DMS114 treated with DMSO at 0.1 percent for 48 hours (cell line): ENCODE measurements at regions not wholly inside any gene's neighbourhood (a gene's known extent, or its start where the extent isn't known, plus 50 kb on each side); places are given as distances from the start of the nearest gene placed in this dataset.

Source experiments
- DNase-seq: peaks from one replicate; lab custom pipeline; 2025; ENCODE audit not compliant: unreplicated experiment; lab: John Stamatoyannopoulos, UW

- no peak for DNase-seq
Observed at GRCh38 chr5:6176102-6176693, 202.1 kb downstream of the MED10 start.

- DNase-seq = no peak
Observed at GRCh38 chr5:6175172-6175854, 203.0 kb downstream of the MED10 start.

GRCh38 chr5:6169660-6170059, 208.7 kb downstream of the MED10 start:
- no peak for DNase-seq

GRCh38 chr5:6166698-6167394, 211.5 kb downstream of the MED10 start:
- no peak for DNase-seq

GRCh38 chr5:6163913-6164312, 214.4 kb downstream of the MED10 start:
- no peak for DNase-seq

GRCh38 chr5:6162175-6162574, 216.2 kb downstream of the MED10 start:
- DNase-seq = no peak

- no peak for DNase-seq
Observed at GRCh38 chr5:6161257-6161656, 217.1 kb downstream of the MED10 start.

- DNase-seq = no peak
Observed at GRCh38 chr5:6159832-6160430, 218.4 kb downstream of the MED10 start.

GRCh38 chr5:6158974-6159831, 219.1 kb downstream of the MED10 start:
- no peak for DNase-seq

GRCh38 chr5:6154216-6154615, 224.1 kb downstream of the MED10 start:
- DNase-seq = no peak

- no peak for DNase-seq
Observed at GRCh38 chr5:6146271-6146670, 232.1 kb downstream of the MED10 start.

- DNase-seq = no peak
Observed at GRCh38 chr5:6145616-6146237, 232.6 kb downstream of the MED10 start.

- no peak for DNase-seq
Observed at GRCh38 chr5:6143523-6143922, 234.8 kb downstream of the MED10 start.

GRCh38 chr5:6142353-6142752, 236.0 kb downstream of the MED10 start:
- DNase-seq = no peak

GRCh38 chr5:6140219-6140618, 238.1 kb downstream of the MED10 start:
- DNase-seq = no peak

GRCh38 chr5:6135977-6136376, 242.4 kb downstream of the MED10 start:
- no peak for DNase-seq

- no peak for DNase-seq
Observed at GRCh38 chr5:6134281-6134680, 244.1 kb downstream of the MED10 start.

- no peak for DNase-seq
Observed at GRCh38 chr5:6125781-6126180, 252.6 kb downstream of the MED10 start.

GRCh38 chr5:6118691-6119090, 259.7 kb downstream of the MED10 start:
- DNase-seq = no peak

- DNase-seq = no peak
Observed at GRCh38 chr5:6117212-6117611, 261.1 kb downstream of the MED10 start.

- DNase-seq = no peak
Observed at GRCh38 chr5:6115852-6116251, 262.5 kb downstream of the MED10 start.
